Left renal pelvis (tissue), 4 donors: ENCODE measurements at regions not wholly inside any gene's neighbourhood (a gene's known extent, or its start where the extent isn't known, plus 50 kb on each side); places are given as distances from the start of the nearest gene placed in this dataset.

Experiments used
- DNase-seq, 4 donors: peaks; one replicate each; pipeline ENCODE4 v3.0.0-alpha.2; 2013; ENCODE audit warnings: low read depth in 4 of 4, low spot score in 3 of 4

GRCh38 chr16:64148356-64148755 lies 973.5 kb downstream of the CDH11 start:
- no peak for DNase-seq

- DNase-seq, result no peak
These were observed 973.9 kb downstream of the CDH11 start for GRCh38 chr16:64147941-64148340.

- no peak for DNase-seq
These were observed 977.2 kb downstream of the CDH11 start for GRCh38 chr16:64144617-64145016.

GRCh38 chr16:64138621-64139020 lies 983.2 kb downstream of the CDH11 start:
- DNase-seq, result no peak

GRCh38 chr16:64138006-64138405 lies 983.9 kb downstream of the CDH11 start:
- no peak for DNase-seq

- no peak for DNase-seq
These were observed 985.1 kb downstream of the CDH11 start for GRCh38 chr16:64136743-64137142.

GRCh38 chr16:64136314-64136713 lies 985.5 kb downstream of the CDH11 start:
- DNase-seq, result no peak

GRCh38 chr16:64133366-64133765 lies 988.5 kb downstream of the CDH11 start:
- DNase-seq, result no peak

- no peak for DNase-seq
These were observed 989.0 kb downstream of the CDH11 start for GRCh38 chr16:64132759-64133361.

GRCh38 chr16:64132190-64132589 lies 989.7 kb downstream of the CDH11 start:
- no peak for DNase-seq

- no peak for DNase-seq
These were observed 990.4 kb downstream of the CDH11 start for GRCh38 chr16:64131423-64131822.

- no peak for DNase-seq
These were observed 991.7 kb downstream of the CDH11 start for GRCh38 chr16:64130140-64130539.

GRCh38 chr16:64122177-64122576 lies 999.7 kb downstream of the CDH11 start:
- no peak for DNase-seq

GRCh38 chr16:64121473-64121872 lies 1000.4 kb downstream of the CDH11 start:
- DNase-seq, result no peak

GRCh38 chr16:64116151-64116550 lies 1005.7 kb downstream of the CDH11 start:
- DNase-seq, result no peak

- DNase-seq, result no peak
These were observed 1012.6 kb downstream of the CDH11 start for GRCh38 chr16:64109241-64109640.

GRCh38 chr16:64102654-64103053 lies 1019.2 kb downstream of the CDH11 start:
- DNase-seq, result no peak

GRCh38 chr16:64098451-64098850 lies 1023.4 kb downstream of the CDH11 start:
- no peak for DNase-seq

- DNase-seq, result no peak
These were observed 1025.2 kb downstream of the CDH11 start for GRCh38 chr16:64096689-64097088.

- no peak for DNase-seq
These were observed 1026.8 kb downstream of the CDH11 start for GRCh38 chr16:64094992-64095634.

GRCh38 chr16:64094181-64094965 lies 1027.5 kb downstream of the CDH11 start:
- DNase-seq, result no peak

- DNase-seq, result no peak
These were observed 1029.6 kb downstream of the CDH11 start for GRCh38 chr16:64092271-64092670.
